ENCODE measurements at regions not wholly inside any gene's neighbourhood (a gene's known extent, or its start where the extent isn't known, plus 50 kb on each side); places are given as distances from the start of the nearest gene placed in this dataset.
"Not testable (repeated sequence)": the region's sequence is repeated elsewhere in the genome, so short reads cannot be mapped to it uniquely, and the experiment has no call there.

- peak; percentile 66 for DNase-seq (ENCODE audit: low spot score)
Measured at GRCh38 chr3:75435794-75436400, 228.2 kb upstream of the FRG2C start.

GRCh38 chr3:75440986-75441385, 223.1 kb upstream of the FRG2C start:
- not testable (repeated sequence) for DNase-seq (ENCODE audit: low spot score)

DNA sequence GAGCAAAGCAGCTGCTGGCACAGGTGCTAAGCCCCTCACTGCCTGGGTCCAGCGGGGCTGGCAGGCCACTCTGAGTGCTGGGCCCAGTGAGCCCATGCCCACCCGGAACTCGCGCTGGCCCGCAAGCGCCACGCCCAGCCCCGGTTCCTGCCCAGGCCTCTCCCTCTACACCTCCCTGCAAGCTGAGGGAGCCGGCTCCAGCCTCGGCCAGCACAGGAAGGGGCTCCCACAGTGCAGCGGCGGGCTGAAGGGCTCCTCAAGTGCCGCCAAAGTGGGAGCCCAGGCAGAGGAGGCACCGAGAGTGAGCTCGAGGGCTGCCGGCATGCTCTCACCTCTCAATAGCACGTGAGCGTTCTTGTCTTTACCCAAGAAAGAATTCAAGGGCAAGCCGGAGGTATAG, 219.5 kb upstream of the FRG2C start:
- not testable (repeated sequence) for DNase-seq (ENCODE audit: low spot score)

GRCh38 chr3:75445234-75445633, 218.9 kb upstream of the FRG2C start:
- peak; percentile 47 for DNase-seq (ENCODE audit: low spot score)

GRCh38 chr3:75446948-75447347, 217.2 kb upstream of the FRG2C start:
- not testable (repeated sequence) for DNase-seq (ENCODE audit: low spot score)

GRCh38 chr3:75453328-75453727, 210.8 kb upstream of the FRG2C start:
- DNase-seq (ENCODE audit: low spot score) = peak; percentile 20

DNA sequence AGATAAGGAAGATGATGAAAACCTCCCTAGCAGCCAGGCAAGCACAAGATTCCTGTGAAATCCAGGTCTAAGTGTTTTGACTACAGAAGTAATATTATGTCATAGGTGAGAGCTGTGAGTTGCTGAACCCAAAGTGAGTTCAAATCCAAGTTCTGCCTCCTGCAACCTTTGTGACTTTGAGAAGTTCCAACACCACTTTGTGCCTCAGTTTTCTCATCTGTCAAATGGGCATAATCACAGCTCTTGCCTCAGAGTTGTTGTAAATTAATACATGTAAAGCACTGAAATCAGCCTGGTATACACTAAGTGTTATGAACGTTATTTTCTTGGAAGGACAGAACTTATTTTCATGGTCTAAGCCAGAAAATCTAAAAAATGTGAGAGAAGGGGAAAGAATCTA, 210.3 kb upstream of the FRG2C start:
- DNase-seq (ENCODE audit: low spot score) = not testable (repeated sequence)

- not testable (repeated sequence) for DNase-seq (ENCODE audit: low spot score)
Measured at GRCh38 chr3:75474530-75474929, 189.6 kb upstream of the FRG2C start.

DNA sequence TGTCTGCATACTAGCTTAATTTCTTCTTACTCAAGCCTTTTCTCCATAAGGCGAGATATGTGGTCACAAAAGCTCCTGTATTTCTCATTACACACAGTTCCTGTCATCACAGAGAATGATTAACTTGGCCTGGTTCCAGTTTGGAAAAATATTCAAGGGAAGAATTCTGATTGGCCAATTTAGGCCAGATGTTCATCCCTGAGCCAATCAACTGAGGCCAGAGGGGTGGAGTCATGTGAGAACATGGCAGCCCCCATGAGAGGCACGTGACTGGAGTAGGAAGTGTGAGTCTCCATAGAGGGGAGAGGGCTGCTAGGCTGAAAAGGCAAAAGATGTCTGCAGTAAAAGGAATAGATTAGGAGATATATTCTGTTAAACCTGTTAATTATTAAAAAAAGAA, 167.5 kb upstream of the FRG2C start:
- not testable (repeated sequence) for DNase-seq (ENCODE audit: low spot score)

DNA sequence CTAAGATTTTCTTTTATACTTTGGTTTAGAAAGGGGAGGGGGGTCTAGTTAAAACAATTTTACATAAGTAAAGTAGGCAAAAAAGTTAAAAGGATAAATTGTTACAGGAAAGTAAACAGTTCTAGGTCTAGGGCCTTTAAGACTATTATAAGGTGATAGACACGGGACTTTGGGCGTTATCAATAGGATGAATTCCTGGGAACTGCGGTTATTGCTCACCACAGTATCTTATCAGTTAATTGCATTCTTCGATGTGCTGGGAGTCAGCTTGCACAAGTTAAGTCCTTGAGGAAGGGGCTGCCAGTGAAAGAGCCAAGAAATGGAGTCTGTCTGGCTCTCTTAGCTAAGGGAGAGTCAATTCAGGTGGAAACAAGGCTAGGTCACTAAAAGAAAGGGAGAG, 163.8 kb upstream of the FRG2C start:
- not testable (repeated sequence) for DNase-seq (ENCODE audit: low spot score)

DNA sequence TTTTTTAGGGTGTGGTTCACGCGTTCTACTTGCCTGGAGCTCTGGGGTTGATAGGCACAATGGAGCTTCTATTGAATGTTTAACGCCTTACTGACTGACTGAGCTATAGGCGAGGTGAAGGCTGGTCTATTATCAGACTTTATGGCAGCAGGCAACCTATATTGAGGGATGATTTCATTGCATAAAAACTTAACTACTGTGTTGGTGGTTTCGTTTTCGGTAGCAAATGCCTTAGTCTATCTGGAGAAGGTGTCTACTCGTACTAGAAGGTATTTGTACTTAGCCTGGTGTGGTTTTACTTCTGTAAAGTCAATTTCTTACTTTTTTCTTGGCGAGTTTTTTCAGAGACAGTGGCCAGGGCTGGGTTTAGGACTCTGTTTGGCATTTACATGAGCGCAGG, 162.0 kb upstream of the FRG2C start:
- DNase-seq (ENCODE audit: low spot score) = peak; percentile 11

DNA sequence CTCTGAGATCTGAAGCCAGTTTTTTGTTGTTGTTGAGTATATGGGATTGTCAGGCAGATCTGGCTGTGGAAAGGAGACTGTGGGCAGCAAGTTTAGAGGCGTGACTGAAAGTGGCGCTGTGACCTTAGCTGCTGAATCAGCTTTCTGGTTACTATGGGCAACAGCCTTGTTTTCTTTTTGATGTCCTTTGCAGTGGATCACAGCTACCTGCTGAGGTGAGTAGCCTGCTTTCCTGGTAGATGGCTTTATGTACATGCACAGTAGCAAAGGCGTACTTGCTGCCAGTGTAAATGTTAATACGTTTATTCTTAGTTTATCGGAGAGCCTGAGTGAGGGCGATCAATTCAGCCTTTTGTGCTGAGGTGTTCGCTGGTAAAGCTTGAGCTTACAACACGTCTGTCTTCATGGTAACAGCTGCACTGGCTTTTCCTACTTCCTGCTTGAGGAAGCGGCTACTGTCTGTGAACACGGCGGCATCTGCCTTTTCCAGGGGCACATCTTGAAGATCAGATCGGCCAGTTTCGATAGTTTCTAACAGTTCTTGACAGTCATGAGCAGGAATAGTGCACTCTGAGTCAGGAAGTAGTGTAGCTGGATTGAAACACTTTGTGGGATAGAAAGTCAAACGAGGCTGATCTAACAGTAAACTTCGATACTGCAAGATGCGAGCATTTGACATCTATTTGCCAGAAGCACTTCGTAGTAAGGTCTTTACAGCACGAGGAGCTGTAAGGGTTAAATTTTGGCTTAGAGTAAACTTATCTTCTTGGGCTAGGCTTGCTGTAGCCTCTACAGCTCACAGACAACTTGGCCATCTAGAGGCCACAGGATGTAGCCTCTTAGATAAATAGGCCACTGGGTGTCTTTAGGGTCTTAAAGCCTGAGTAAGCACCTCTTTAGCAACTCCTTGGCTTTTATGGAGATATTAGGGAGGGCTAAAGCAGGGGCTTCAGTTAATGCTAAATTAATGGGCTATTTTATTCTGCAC, 161.1 kb upstream of the FRG2C start:
- DNase-seq (ENCODE audit: low spot score) = peak; percentile 28

- no peak for DNase-seq (ENCODE audit: low spot score)
Measured at GRCh38 chr3:75506603-75507002, 157.5 kb upstream of the FRG2C start.

DNA sequence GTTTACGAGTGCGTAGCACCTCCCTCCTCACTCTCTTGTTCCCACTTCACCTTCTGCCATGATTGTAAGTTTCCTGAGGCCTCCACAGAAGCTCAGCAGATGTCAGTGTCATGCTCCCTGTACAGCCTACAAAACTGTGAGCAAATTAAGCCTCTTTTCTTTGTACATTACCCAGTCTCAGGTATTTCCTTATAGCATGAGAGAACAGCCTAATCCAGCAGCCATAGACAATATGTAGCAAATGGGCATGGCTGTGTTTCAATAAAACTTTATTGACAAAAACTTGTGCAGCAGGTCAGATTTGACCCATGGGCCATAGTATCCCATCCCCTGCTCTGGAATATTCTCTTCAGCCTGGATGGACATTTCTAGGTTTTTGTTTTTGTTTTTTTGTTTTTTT, 156.2 kb upstream of the FRG2C start:
- DNase-seq (ENCODE audit: low spot score) = not testable (repeated sequence)

DNA sequence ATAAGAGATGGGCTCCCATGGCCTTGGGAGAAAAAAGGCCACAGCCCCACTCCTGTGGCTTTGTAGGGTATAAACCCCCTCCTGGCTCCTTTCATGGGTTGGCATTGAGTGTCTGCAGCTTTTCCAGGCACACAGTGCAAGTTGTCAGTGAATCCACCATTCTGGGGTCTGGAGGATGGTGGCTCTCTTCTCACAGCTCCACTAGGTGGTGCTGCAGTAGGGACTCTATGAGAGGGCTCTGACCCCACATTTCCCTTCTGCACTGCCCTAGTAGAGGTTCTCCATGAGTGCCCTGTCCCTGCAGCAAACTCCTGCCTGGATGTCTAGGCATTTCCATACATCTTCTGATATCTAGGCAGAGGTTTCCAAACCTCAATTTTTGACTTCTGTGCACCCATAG, 136.5 kb upstream of the FRG2C start:
- DNase-seq (ENCODE audit: low spot score) = not testable (repeated sequence)

GRCh38 chr3:75552095-75552494, 112.0 kb upstream of the FRG2C start:
- DNase-seq (ENCODE audit: low spot score) = peak; percentile 25

DNA sequence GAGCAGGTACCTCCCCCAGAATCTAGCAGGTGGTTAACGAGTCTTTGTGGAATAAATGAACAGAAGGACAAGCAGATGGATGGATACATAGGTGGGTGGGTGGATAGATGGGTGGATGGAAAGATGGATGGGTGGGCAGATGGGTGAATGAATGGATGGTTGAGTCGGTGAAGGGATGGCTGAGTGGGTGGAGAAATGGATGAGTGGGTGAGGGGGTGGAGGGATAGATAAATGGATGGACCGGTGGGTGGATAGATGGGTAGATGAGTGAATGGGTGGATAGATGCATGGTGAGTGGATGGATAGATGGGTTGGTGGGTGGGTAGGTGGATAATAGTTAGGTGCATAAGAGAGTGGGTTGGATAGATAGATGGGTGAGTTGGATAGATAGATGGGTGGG, 99.7 kb upstream of the FRG2C start:
- not testable (repeated sequence) for DNase-seq (ENCODE audit: low spot score)

DNA sequence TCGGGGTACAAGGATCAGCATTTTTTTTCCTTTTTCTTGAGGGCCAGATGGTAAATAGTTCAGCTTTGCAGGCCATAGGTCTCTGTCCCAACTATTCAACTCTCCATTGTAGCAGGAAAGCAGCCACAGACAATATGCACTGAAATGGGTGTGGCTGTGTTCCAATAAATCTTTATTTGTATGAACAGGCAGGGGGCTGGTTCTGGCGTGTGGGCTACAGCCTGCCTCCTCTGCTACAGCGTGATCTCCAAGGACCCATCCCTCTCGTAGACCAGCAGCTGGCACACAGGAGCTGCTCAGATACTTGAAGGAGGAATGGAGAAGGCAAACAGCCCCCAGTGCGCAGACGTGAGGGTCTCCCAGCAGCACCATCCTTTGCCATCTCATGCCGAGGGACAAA, 91.8 kb upstream of the FRG2C start:
- not testable (repeated sequence) for DNase-seq (ENCODE audit: low spot score)

DNA sequence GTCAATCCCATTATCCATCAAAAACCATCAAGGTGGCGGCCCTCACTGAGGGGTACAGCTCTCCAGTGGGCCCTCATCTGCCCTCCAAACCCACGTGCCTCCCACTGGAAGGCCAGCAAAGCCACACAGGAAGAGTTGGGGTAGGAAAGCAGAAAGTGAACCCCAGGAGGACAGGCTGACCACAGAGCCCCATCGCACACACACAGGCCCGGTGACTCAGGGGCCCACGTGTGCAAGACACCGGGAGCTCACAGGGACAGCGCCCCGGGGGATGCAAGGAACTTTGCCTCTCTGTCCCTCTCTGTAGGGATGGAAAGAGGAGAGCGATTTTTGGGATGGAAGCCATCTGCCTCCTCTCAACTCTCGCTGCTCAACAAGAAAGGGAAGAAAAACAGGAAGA, 85.0 kb upstream of the FRG2C start:
- DNase-seq (ENCODE audit: low spot score) = not testable (repeated sequence)

DNA sequence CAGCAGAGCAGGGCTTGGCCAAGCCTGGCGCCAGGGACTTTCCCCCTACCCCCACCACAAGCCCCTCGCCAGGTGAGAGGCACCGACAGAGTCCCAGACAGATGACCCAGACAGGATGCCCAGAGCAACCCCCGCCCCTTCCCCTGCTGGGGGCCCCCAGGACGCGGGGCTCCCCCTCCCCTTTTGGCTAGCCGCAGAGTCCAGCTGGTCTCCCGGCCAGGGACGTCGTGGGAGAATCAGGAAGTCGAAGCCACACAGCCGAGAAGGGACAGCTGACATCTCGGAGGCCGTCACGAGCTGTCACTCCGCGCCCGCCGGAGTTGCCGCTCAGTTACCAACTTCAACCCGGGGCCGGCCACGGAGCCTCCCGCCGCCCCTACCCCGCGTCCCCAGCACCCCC, 84.6 kb upstream of the FRG2C start:
- DNase-seq (ENCODE audit: low spot score) = not testable (repeated sequence)

GRCh38 chr3:75579981-75580782, 83.9 kb upstream of the FRG2C start:
- DNase-seq (ENCODE audit: low spot score) = not testable (repeated sequence)

GRCh38 chr3:75582536-75582935, 81.6 kb upstream of the FRG2C start:
- not testable (repeated sequence) for DNase-seq (ENCODE audit: low spot score)
